ENCODE measurements at regions not wholly inside any gene's neighbourhood (a gene's known extent, or its start where the extent isn't known, plus 50 kb on each side); places are given as distances from the start of the nearest gene placed in this dataset.

DNA sequence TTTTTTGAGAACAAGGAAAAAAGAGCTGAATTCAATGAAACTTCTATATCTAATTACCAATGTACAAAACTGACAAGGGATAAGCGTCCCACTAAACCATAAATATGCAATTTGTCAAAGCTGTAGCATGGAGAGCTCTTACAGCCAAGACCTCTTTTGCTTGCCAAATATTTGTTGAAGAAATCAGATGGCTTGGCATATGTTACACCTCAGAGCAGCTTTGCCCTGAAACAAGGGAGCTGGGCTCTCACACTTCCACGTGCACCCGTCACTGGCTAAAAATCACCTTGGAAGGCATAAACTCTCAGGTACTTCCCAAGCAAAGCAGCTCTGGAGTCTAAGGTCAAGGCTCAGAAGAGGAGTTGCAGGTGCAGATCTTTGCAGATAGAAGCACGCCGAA, 324.7 kb upstream of the SLCO3A1 start:
- TF ChIP-seq, protein P1, sequence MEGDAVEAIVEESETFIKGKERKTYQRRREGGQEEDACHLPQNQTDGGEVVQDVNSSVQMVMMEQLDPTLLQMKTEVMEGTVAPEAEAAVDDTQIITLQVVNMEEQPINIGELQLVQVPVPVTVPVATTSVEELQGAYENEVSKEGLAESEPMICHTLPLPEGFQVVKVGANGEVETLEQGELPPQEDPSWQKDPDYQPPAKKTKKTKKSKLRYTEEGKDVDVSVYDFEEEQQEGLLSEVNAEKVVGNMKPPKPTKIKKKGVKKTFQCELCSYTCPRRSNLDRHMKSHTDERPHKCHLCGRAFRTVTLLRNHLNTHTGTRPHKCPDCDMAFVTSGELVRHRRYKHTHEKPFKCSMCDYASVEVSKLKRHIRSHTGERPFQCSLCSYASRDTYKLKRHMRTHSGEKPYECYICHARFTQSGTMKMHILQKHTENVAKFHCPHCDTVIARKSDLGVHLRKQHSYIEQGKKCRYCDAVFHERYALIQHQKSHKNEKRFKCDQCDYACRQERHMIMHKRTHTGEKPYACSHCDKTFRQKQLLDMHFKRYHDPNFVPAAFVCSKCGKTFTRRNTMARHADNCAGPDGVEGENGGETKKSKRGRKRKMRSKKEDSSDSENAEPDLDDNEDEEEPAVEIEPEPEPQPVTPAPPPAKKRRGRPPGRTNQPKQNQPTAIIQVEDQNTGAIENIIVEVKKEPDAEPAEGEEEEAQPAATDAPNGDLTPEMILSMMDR (IDR thresholded peaks at IDR 0.05), result no peak

DNA sequence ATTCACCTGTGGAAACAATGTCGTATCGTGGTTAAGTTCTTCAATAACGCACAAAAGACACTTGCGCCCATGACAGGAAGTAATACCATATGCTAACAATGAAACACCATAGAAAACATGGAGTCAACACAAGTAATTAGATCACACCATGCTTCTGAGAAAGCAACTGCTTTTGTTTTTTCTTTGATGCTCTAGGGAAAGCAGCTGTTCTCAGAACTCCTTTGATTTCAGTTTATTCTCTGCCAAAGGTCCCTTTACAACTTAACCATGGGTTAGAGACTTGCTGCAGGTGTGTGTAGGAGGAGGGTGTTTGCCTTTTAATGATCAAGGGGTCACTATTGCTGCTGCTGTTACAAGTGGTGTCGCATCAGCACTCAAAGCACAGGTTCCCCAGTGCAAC, 324.0 kb upstream of the SLCO3A1 start:
- TF ChIP-seq, protein P1 (IDR thresholded peaks at IDR 0.05), result no peak

DNA sequence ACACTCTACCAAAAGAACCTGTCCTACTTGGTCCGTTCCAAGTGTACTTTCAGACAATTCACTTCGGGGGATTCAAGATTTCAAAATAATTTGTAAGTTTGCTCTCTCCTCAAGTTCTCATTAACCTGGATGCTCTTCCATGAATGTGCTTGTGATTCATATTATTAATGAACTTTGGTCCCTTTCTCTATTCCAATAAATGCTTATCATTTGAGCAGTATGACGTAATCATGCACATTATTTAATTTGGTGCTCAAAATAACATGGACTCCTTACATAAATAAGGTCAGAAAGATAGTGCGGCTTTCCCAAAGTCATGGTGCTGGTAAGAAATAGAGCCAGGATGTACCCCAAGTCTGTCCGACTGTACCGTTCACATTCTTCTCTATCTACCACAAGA, 323.2 kb upstream of the SLCO3A1 start:
- TF ChIP-seq, protein P1 (IDR thresholded peaks at IDR 0.05), result no peak

DNA sequence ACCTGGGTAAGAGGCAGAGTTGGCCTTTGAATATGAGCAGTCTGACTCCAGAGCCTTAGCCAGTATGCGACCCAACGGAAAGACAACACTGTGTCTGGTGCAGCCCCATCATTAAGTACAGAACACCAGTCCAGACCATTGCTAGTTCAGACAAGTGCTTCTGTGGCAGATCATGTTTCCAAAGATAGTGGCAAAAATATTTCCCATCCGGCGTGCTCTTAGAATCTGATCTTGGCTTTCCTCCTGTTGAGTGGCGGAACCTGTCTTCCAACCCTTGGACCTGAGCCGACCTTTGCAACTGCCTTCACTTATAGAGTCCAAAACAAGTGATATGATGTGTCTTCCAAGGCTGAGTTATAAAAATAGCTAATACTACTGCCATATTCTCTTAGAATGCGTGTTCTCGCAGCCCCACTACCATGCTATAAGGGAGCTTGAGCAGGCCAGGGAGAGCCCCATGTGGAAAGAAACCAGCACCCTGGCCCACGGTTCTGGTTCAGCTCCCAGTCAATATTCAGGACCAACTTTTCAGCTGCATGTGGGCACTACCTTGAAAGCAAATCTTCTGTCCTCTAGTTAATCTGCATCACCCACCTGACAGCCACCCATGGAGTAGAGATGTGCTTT, 322.4 kb upstream of the SLCO3A1 start:
- TF ChIP-seq, protein P1 (IDR thresholded peaks at IDR 0.05), result no peak

DNA sequence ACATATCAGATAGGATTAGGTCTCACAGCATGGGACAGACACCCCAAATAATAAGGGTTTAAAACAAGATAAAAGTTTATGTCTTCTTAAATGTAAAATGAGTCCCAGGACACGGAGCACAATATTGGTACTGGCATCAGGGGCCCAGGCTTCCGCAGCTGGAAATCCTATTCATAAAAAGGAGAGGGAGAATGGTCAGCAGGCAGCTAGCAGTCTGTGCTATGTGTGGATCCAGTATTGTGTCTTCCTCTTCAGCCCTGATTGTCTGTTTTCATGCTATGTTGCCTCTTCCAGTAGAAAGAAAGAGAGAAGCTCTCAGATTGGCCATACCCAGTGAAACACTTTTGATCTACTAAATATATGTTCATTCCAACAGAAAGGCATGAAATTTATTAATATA, 319.3 kb upstream of the SLCO3A1 start:
- TF ChIP-seq, protein P1 (IDR thresholded peaks at IDR 0.05), result no peak

DNA sequence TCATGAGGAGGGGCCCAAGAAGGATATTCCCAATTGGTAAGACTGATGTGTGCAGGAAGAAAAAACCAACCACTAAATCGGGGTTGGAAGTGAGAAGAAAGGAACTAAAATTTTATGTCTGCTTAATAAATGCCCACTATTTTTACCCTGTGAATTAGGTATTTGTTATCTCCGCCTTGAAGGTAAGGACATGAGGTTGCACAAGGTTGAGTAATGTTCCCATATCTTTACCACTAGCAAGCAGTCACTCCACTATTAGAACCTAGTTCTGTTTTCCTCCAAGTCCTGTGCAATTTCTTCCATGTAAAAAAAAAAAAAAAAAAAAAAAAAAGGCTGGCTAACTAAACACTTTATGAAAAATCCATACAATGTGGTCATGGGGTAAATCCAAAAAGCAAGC, 318.5 kb upstream of the SLCO3A1 start:
- TF ChIP-seq, protein P1 (IDR thresholded peaks at IDR 0.05), result no peak

DNA sequence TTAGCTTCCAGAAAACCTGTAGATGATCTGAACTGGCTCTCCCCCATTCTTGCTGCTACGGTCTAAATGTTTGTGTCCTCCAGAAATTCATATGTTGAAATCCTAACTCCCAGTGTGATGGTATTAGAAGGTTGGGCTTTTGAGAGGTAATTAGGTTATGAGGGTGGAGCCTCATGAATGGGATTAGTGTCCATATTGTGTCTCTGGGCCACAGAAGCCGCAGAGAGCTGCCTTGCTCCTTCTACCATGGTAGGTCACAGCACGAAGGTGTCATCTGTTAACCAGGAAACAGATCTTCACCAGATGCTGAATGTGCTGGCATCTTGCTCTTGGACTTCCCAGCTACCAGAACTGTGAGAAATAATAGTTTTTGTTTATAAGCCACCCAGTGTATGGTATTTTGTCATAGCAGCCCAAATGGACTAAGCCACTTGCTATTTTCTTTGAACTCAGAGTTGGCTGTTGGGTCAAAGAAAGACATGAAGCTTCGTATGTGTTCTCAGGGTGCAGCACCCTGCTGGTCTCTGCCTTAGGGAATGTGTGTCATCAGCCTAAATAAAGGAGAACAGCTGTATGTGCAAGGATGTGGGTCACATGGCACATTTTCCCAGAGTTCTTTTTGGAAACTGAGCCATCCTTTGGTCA, 317.5 kb upstream of the SLCO3A1 start:
- TF ChIP-seq, protein P1 (IDR thresholded peaks at IDR 0.05), result no peak

Data from LNCAP (cell line).